HG03378 (cell line): ENCODE measurements at regions not wholly inside any gene's neighbourhood (a gene's known extent, or its start where the extent isn't known, plus 50 kb on each side); places are given as distances from the start of the nearest gene placed in this dataset.
A peak's percentile ranks its signal among the peaks of the same experiment; 100 is the strongest.
"Not testable (repeated sequence)": the region's sequence is repeated elsewhere in the genome, so short reads cannot be mapped to it uniquely, and the experiment has no call there.

ENCODE experiments used
- ATAC-seq: cut with Tn5 transposase; IDR thresholded peaks from one replicate; pipeline ENCODE4 v1.9.1; 2021; ENCODE audit warnings: mild to moderate bottlenecking, moderate library complexity; ENCODE audit not compliant: unreplicated experiment

- ATAC-seq: not testable (repeated sequence)
Observed at GRCh38 chr2:88988617-88989016, 297.1 kb downstream of the RPIA start.

GRCh38 chr2:88992819-88993218 is 301.3 kb downstream of the RPIA start:
- ATAC-seq: not testable (repeated sequence)

- ATAC-seq: not testable (repeated sequence)
Observed at GRCh38 chr2:88994856-88995255, 303.4 kb downstream of the RPIA start.

GRCh38 chr2:88996588-88996987 is 305.1 kb downstream of the RPIA start:
- not testable (repeated sequence) for ATAC-seq

- no peak for ATAC-seq
Observed at GRCh38 chr2:88999365-88999764, 307.9 kb downstream of the RPIA start.

GRCh38 chr2:89000235-89000634 is 308.8 kb downstream of the RPIA start:
- no peak for ATAC-seq

GRCh38 chr2:89004238-89004637 is 312.8 kb downstream of the RPIA start:
- ATAC-seq: not testable (repeated sequence)

GRCh38 chr2:89020566-89020965 is 329.1 kb downstream of the RPIA start:
- not testable (repeated sequence) for ATAC-seq

GRCh38 chr2:89026296-89026695 is 334.8 kb downstream of the RPIA start:
- ATAC-seq: not testable (repeated sequence)

GRCh38 chr2:89027115-89027514 is 335.6 kb downstream of the RPIA start:
- ATAC-seq: not testable (repeated sequence)

- not testable (repeated sequence) for ATAC-seq
Observed at GRCh38 chr2:89027536-89027935, 336.1 kb downstream of the RPIA start.

- not testable (repeated sequence) for ATAC-seq
Observed at GRCh38 chr2:89029257-89029656, 337.8 kb downstream of the RPIA start.

GRCh38 chr2:89048138-89049066 is 356.9 kb downstream of the RPIA start:
- ATAC-seq: peak; percentile 76

- not testable (repeated sequence) for ATAC-seq
Observed at GRCh38 chr2:89058616-89059015, 367.1 kb downstream of the RPIA start.

GRCh38 chr2:89061174-89061573 is 369.7 kb downstream of the RPIA start:
- ATAC-seq: not testable (repeated sequence)

GRCh38 chr2:89076771-89077170 is 385.3 kb downstream of the RPIA start:
- ATAC-seq: not testable (repeated sequence)

GRCh38 chr2:89092911-89093310 is 401.4 kb downstream of the RPIA start:
- not testable (repeated sequence) for ATAC-seq

- ATAC-seq: not testable (repeated sequence)
Observed at GRCh38 chr2:89095060-89095459, 403.6 kb downstream of the RPIA start.

GRCh38 chr2:89102587-89102986 is 411.1 kb downstream of the RPIA start:
- ATAC-seq: not testable (repeated sequence)

- ATAC-seq: not testable (repeated sequence)
Observed at GRCh38 chr2:89106369-89107019, 415.0 kb downstream of the RPIA start.

- ATAC-seq: not testable (repeated sequence)
Observed at GRCh38 chr2:89112434-89112833, 421.0 kb downstream of the RPIA start.

- ATAC-seq: not testable (repeated sequence)
Observed at GRCh38 chr2:89113286-89113685, 421.8 kb downstream of the RPIA start.
